Activated CD4-positive, alpha-beta T cell treated with anti-CD3 and anti-CD28 coated beads for 48 hours (primary cell): ENCODE measurements at regions not wholly inside any gene's neighbourhood (a gene's known extent, or its start where the extent isn't known, plus 50 kb on each side); places are given as distances from the start of the nearest gene placed in this dataset.
"Not testable (repeated sequence)": the region's sequence is repeated elsewhere in the genome, so short reads cannot be mapped to it uniquely, and the experiment has no call there.

Source experiments
- DNase-seq: peaks from one replicate; pipeline ENCODE4 v3.0.0-alpha.2; 2020

DNA sequence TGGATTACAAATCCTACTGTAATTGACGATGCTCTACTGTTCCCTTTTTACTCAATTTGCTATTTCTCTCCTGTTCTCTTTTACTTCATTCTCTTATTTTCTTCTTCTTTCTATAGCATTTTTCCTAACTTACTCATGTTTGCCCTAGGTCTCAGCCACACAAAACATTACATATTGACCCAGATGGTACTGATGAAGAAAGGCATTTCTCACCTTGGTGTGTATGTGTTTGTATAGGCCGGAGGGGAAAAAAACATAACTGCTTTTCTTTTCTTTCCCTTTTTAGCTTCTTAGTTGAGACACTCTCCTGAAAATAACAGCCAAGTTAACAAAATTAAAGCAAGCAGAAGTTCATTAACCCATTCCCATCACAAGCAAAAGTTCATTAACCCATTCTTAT lies 1019.8 kb upstream of the CDH18 start:
- no peak for DNase-seq

- not testable (repeated sequence) for DNase-seq
These were observed 1000.9 kb upstream of the CDH18 start for GRCh38 chr5:20988933-20989332.

GRCh38 chr5:20985754-20986153 lies 997.8 kb upstream of the CDH18 start:
- no peak for DNase-seq

- DNase-seq: no peak
These were observed 986.4 kb upstream of the CDH18 start for GRCh38 chr5:20974426-20974825.

- no peak for DNase-seq
These were observed 984.5 kb upstream of the CDH18 start for GRCh38 chr5:20972419-20972925.

- DNase-seq: no peak
These were observed 971.3 kb upstream of the CDH18 start for GRCh38 chr5:20959347-20959746.

- no peak for DNase-seq
These were observed 970.6 kb upstream of the CDH18 start for GRCh38 chr5:20958641-20959040.

DNA sequence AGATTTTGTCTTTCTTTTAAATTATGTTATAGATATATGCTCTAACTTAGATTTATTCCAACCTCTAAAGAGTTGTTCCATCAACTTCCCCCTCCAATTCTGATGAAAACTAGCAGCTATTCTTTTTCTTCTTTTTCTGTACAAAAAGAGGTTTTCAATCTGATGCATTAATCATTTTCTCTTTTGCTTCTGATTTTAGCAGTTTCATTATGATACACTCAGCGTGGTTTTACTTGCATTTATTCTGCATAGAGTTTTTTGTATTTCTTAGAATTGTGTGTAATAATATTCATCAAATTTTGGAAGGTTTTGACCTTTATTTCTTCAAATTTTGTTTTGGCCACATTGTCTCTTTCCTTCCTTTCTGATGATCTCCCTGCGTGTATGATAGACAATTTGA lies 968.1 kb upstream of the CDH18 start:
- DNase-seq: no peak

DNA sequence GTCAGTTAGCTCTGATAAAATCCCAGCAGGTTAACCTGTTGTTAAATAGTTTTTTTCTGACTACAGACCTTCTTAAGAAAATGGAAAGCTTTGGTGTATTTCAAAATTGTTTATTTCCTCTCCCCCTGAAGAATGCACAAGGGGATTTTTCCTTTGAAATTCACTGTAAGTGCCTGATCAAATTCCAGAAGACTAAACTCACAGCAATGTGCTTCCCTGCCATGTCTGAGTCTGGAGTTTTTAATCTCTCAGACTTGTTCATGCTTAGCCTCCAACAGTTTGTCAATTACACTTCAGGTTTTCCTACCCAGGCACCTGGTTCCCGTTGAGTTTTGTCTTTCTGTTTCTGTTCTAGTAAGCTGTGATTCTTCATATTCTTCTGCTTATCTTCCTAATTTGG lies 961.6 kb upstream of the CDH18 start:
- no peak for DNase-seq

DNA sequence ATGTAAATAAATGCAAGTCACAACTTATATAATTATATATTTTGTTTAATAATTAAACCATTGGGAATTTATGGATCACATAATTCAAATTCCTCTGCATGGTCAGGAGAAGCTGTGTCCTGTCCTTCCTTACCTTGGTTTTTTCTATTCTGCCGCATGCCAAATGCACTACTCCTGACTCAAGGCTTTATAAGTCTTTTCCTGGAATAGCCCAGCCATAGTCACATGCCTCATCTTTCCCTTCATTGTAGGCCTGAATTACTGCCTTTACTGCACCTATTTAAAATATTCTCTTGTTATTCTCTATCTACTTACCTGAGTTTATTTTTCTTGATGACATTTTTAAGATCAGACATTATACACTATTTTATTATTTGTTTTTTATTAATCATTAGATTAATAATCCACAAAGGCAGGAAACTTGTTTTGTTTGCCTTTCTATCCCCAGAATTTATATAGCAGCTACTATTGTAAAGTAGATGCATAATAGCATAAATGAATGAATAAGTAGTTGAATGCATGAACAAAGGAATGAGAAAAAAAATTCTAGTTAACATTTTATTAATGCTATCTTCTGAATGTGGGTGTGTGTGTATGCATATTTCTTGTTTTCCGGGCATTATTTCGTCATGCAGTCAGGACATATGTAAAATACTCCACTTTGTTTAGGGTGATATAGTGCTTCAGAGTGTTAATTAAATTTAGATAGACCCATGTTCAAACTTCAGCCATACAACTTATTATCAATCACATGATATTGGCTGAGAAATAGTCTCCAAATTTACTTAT lies 955.4 kb upstream of the CDH18 start:
- not testable (repeated sequence) for DNase-seq

- DNase-seq: not testable (repeated sequence)
These were observed 954.6 kb upstream of the CDH18 start for GRCh38 chr5:20942603-20943002.

DNA sequence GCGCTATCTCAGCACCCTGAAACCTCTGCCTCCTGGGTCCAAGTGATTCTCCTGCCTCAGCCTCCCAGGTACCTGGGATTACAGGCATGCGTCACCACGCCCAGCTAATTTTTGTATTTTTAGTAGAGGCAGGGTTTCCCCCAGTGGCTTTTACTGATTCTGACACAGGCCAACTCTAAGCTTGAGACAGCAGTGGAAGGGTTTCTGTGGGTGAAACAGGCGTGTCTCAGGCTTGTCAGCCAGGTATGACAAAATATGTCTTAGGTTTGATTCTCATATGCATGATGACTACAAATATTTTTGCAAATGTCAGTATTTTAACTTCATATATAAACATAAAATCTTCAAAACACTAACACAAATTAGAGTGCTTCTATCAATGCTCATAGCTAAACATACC lies 952.8 kb upstream of the CDH18 start:
- DNase-seq: not testable (repeated sequence)

- DNase-seq: not testable (repeated sequence)
These were observed 902.9 kb upstream of the CDH18 start for GRCh38 chr5:20890936-20891335.

DNA sequence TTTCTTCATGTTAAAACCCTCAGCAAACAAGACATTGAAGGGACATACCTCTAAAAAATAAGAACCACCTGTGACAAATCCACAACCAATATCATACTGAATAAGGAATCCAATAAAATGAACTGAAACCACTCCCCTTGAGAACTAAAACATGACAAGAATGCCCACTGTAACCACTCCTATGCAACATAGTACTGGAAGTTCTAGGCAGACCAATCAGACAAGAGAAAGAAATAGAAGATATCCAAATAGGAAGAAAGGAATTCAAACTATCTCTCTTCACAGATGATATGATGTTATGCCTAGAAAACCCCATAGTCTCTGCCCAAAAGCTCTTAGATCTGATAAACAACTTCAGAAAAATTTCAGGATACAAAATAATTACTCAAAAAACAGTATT lies 887.7 kb upstream of the CDH18 start:
- DNase-seq: not testable (repeated sequence)

DNA sequence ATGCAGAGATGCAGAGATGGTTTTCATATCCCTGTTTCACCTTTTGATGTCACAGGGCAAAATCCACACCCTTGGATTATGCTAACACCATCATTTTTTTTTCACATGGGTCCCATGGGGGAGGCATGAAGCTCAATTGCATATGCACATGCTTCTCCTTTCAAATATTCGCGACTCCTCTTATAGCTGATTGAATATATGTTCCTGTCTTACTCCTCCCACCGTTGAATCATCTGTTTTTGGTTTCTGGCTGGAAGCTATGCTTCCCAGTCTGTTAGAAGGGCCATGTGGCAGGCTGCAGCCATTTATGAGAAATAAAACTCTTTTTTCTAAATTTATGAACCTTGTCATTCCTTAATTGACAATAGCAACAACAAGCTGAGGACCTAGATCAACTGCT lies 877.9 kb upstream of the CDH18 start:
- not testable (repeated sequence) for DNase-seq

- no peak for DNase-seq
These were observed 845.2 kb upstream of the CDH18 start for GRCh38 chr5:20833081-20833627.

- no peak for DNase-seq
These were observed 844.4 kb upstream of the CDH18 start for GRCh38 chr5:20832204-20833080.

DNA sequence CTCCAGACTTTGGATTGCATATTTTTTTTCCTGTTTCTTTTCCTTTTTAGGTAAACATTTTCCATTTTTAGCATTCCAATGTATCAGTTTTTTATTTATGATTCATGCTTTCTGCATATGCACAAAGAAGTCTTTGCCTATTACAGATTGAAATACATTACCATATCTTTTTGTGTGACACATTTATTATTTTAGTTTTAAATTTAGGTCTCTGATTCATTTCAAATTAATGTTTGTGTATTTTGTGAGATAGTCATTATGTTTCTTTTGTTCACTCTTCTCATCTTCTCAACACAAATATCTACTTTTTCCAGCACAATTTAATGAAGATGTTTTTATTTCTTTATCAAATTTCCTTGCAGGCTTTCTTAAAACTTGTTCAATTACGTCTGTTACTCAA lies 838.0 kb upstream of the CDH18 start:
- not testable (repeated sequence) for DNase-seq

GRCh38 chr5:20797216-20797615 lies 809.2 kb upstream of the CDH18 start:
- not testable (repeated sequence) for DNase-seq

DNA sequence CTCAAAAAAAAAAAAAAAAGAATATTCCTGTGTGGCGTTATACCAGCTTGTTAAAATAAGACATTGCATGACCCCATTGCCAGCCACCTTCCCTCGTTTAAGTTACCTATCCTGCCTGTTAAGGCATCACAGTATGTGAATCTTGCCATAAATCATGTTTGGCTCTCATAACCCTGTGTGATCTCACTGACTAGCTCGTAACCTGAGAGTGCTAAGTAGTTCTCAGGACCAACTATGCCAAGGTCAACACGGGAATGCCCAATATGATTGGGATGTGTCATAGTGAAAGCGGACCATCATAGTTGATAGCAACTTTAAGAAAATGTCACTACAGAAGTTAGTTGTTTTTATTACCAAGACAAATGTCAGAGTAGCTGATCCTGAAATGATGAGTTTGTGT lies 796.8 kb upstream of the CDH18 start:
- not testable (repeated sequence) for DNase-seq

DNA sequence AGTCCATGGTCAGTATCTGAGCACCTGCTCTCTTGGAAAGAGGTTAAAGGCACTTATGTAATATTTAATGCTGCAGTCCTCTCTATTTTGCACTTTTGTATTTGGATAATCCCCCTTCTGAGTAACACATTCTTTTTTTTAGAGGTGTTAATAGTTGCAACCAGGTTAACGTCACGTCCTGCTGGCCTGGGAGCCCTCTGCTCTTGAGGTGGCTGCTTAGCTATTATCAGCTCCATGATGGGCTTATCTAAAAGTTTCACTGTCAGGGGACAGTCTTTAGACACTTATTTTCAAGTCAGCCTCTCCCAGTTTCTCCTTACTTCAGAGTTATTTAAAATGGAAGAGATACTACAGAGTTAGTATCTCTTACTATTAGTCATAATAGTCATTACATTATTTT lies 795.5 kb upstream of the CDH18 start:
- DNase-seq: not testable (repeated sequence)

DNA sequence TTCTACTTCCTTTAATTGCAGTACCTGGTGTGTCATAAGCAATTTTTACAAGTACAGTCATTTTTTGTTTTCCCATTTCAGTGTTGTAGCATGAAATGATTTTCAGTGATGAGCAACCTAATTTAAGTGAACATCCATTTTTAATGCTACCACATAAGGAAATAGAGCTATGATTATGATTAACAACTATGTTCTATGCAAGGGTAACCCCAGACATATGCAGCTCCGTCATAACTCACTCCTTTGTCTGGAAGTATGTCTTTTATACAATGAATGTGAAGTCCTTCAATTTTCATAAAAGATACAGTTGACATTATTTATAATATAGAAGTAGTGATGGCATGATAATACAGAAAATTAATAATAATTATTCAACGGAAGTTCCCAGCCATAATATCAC lies 783.3 kb upstream of the CDH18 start:
- DNase-seq: not testable (repeated sequence)

- DNase-seq: not testable (repeated sequence)
These were observed 777.1 kb upstream of the CDH18 start for GRCh38 chr5:20765074-20765473.
